Kidney epithelial cell (primary cell): ENCODE measurements at regions not wholly inside any gene's neighbourhood (a gene's known extent, or its start where the extent isn't known, plus 50 kb on each side); places are given as distances from the start of the nearest gene placed in this dataset.

ENCODE experiments used
- DNase-seq: peaks from one replicate; pipeline ENCODE4 v3.0.0-alpha.2; 2010; ENCODE audit warnings: low read depth
- H3K27me3 ChIP-seq: 2 replicates; pipeline ENCODE4 v1.6.0; 2011; ENCODE audit warnings: low read length; ENCODE audit not compliant: control insufficient read depth, insufficient read depth
- H3K36me3 ChIP-seq: 2 replicates; pipeline ENCODE4 v1.5.1; 2011; ENCODE audit warnings: low read length; ENCODE audit not compliant: control insufficient read depth, insufficient read depth
- H3K4me3 ChIP-seq: 2 replicates; pipeline ENCODE4 v1.5.1; 2011; ENCODE audit warnings: low read depth, mild to moderate bottlenecking, control low read depth, low read length
- CTCF ChIP-seq: IDR thresholded peaks from 2 replicates; pipeline ENCODE4 v1.5.1; 2011; ENCODE audit warnings: mild to moderate bottlenecking, moderate library complexity, low read length, control low read depth, inconsistent platforms; ENCODE audit not compliant: insufficient read depth, poor library complexity, severe bottlenecking

- Histone ChIP-seq H3K36me3 (no peaks in the 10 kb centered on the region), H3K4me3 (no peak overlapping the region), H3K27me3 (no peaks in the 10 kb centered on the region)
- TF ChIP-seq CTCF, result no peak
- DNase-seq, result no peak
Measured at GRCh38 chr2:239824866-239825704, 200.1 kb downstream of the NDUFA10 start.

GRCh38 chr2:239824046-239824694 is 201.0 kb downstream of the NDUFA10 start:
- Histone ChIP-seq H3K27me3 (no peaks in the 10 kb centered on the region), H3K4me3 (no peak overlapping the region), H3K36me3 (no peaks in the 10 kb centered on the region)
- peak; percentile 29 for DNase-seq
- TF ChIP-seq CTCF, result no peak

GRCh38 chr2:239822146-239822831 is 202.9 kb downstream of the NDUFA10 start:
- Histone ChIP-seq H3K27me3 (no peaks in the 10 kb centered on the region), H3K36me3 (no peaks in the 10 kb centered on the region), H3K4me3 (no peak overlapping the region)
- DNase-seq, result no peak
- TF ChIP-seq CTCF, result no peak

- H3K4me3 ChIP-seq, result no peak overlapping the region
- DNase-seq, result no peak
- H3K36me3 ChIP-seq, result no peaks in the 10 kb centered on the region
- TF ChIP-seq CTCF, result no peak
- H3K27me3 ChIP-seq, result no peaks in the 10 kb centered on the region
Measured at GRCh38 chr2:239821694-239822075, 203.5 kb downstream of the NDUFA10 start.

- DNase-seq, result no peak
- no peaks in the 10 kb centered on the region for H3K27me3 ChIP-seq
- TF ChIP-seq CTCF, result no peak
- no peaks in the 10 kb centered on the region for H3K36me3 ChIP-seq
- H3K4me3 ChIP-seq, result no peak overlapping the region
Measured at GRCh38 chr2:239820836-239821693, 204.1 kb downstream of the NDUFA10 start.
